AG20443 (cell line): ENCODE measurements at regions not wholly inside any gene's neighbourhood (a gene's known extent, or its start where the extent isn't known, plus 50 kb on each side); places are given as distances from the start of the nearest gene placed in this dataset.

Experiments
- DNase-seq: peaks from one replicate; pipeline ENCODE4 v3.0.0; 2012; ENCODE audit warnings: low spot score, mixed read lengths

DNA sequence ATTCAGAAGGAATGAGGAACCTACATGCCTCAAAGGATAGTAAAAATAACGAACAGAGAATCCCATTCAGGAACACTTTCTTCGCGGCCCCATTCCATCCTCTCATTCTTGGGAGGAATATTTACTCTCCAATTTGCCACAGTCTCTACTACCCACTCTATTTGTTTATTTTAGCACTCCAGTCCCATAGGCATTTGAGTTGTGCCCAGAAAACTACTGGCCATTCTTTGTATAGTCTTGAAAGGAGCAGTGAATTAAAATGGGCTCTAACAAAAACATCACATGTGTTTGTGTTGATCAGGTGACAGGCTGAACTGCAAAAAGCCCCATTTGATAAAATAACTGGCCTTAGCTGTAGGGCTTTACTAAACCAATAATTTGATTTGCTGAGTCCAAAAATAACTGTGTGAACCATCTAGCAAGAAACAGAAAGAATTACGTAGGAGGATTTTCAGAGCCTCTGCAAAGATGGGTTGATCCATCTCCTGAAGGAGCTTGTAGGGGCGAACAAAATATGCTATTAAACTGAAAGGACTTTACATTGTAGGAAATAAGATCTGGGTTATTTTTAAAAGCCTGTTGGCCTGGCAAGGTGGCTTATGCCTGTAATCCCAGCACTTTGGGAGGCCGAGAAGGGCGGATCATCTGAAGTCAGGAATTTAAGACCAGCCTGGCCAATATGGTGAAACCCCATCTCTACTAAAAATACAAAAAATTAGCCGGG lies 142.3 kb upstream of the CPNE8 start:
- no peak for DNase-seq

- DNase-seq, result no peak
These were observed 139.4 kb upstream of the CPNE8 start for GRCh38 chr12:39044754-39045153.

- no peak for DNase-seq
These were observed 138.0 kb upstream of the CPNE8 start for GRCh38 chr12:39043424-39043822.

GRCh38 chr12:39040275-39040674 lies 134.9 kb upstream of the CPNE8 start:
- DNase-seq, result no peak

- DNase-seq, result no peak
These were observed 131.7 kb upstream of the CPNE8 start for GRCh38 chr12:39037115-39037514.

DNA sequence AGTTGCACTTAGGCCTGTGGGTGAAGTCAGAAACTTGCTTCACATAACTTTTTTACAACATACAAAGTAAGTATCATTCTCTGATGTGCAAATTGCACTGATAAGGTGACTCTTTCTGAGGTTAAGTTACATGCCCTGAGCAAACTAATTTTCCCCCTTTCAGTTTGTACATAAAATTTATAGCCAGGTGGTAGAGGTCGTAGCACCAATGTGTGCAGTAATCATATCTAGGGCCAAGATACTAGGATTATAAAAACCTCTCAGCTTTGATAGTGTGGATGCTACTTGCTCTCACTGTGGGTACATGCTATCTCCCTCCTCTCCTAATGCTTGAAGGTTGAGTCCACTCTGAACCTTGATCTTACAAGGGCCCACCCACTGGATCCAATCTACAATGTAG lies 130.7 kb upstream of the CPNE8 start:
- no peak for DNase-seq

DNA sequence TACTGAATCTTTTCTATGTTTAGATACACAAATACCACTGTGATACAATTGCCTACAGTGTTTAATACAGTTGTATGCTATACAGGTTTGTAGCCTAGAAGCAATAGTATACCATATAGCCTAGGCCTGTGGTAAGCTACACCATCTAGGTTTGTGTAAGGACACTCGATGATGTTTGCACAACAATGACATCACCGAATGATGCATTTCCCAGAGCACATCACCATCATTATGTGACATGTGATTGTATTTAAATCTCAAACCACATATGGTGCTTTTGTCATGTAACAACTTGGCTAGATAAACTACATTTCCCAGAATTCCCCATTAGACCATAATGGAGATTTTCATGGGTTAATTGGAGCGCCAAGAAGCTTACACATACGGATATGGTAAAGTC lies 128.4 kb upstream of the CPNE8 start:
- DNase-seq, result no peak

DNA sequence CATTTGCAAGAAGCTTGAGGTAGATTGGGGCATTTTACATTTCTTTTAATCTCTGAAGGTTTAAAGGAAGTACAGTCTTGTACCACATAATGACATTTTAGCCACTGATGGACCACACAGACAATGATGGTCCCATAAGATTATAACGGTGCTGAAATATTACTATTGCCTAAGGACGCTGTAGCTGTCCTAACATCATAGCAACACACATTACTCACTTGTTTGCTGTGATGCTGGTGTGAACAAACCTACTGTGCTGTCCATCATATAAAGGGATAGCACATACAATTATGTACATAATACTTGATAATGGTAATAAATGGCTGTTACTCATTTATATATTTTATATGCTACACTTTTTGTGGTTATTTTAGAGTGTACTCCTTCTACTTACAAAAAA lies 127.1 kb upstream of the CPNE8 start:
- DNase-seq, result no peak

DNA sequence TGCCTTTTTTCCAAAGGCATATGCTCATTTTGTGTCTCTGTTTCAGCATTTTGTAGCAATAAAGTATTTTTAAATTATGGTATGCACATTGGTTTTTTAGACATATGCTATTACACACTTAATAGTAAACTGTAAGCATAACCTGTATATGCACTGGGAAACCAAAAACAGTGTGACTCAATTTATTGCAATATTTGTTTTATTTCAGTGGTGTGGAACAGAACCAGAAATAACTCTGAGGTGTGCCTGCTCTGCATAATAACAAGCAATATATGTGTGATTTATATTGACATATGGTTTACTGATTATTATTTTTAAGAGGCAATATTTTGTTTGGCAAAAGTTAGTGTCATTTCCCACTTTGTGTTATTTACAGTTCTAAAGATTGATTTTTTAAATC lies 126.6 kb upstream of the CPNE8 start:
- DNase-seq, result no peak

DNA sequence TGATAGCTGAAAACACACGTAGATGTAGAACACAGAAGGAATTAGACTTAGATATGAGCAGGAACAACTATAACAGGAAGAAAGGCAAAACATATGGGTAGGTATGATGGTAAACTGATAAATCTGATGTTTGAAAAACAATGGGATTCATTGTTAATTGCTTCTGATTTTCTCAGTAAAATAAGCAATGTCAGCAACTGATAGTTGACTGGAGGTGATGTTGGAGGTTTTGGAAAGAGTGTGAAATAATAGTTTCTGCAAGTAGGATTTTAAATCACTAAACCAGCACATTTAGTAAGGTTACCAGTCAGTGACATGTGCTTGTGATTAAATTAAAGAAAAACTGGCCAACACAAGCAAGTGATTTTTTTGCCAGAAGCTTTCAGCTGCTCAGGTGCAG lies 123.0 kb upstream of the CPNE8 start:
- no peak for DNase-seq

DNA sequence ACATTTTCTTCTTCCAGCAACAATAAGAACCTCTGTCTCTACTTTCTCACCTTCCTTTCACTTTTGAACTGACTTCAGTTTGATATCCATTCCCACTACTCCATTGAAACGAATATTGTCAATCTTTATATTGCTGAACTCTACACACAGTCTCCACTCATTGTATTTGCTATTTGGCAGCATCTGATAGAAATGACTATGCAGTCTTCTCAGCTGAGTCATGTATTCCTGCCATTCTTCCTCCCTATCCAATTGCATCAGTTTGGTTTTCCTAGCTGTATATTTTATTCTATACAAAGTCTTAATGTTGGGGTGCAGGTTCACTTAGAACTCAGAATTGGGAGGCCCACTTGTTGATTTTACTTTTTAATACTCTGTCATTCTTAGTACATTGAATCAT lies 107.5 kb upstream of the CPNE8 start:
- DNase-seq, result no peak

DNA sequence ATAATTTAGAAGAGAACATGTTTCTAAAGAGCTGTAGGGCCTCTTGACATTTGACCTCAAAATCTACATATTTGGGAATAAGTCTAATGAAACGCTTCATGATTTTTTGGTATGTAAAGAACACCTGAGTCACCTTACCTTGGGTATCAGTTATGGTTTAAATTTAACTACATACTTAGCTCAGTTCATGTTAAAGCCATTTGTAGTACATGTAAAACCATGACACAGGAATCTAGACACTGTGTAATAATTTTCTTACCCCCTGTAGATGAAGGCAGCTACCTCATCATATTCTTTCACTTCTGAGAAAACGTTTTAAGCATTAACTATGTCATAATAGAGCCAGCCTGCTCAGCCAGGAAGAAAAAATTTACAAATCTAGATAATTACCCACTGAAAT lies 105.8 kb upstream of the CPNE8 start:
- no peak for DNase-seq

- DNase-seq, result no peak
These were observed 105.0 kb upstream of the CPNE8 start for GRCh38 chr12:39010406-39010805.

DNA sequence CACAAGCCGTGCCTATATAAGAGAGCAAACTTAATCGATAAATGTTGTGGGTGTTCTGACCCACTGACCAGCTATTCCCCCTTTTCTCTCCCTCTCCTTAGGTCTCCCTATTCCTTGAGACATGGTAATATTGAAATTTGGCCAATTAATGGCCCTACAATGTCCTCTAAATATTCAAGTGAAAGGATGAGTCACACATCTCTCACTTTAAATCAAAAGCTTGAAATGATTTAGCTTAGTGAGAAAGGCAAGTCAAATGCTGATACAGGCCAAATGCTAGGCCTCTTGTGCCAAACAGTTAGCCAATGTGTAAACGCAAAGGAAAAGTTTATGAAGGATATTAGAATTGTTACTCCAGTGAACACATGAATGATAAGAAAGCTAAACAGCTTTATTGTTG lies 102.2 kb upstream of the CPNE8 start:
- DNase-seq, result no peak

- no peak for DNase-seq
These were observed 100.9 kb upstream of the CPNE8 start for GRCh38 chr12:39006286-39006685.

GRCh38 chr12:39005671-39006070 lies 100.3 kb upstream of the CPNE8 start:
- no peak for DNase-seq

DNA sequence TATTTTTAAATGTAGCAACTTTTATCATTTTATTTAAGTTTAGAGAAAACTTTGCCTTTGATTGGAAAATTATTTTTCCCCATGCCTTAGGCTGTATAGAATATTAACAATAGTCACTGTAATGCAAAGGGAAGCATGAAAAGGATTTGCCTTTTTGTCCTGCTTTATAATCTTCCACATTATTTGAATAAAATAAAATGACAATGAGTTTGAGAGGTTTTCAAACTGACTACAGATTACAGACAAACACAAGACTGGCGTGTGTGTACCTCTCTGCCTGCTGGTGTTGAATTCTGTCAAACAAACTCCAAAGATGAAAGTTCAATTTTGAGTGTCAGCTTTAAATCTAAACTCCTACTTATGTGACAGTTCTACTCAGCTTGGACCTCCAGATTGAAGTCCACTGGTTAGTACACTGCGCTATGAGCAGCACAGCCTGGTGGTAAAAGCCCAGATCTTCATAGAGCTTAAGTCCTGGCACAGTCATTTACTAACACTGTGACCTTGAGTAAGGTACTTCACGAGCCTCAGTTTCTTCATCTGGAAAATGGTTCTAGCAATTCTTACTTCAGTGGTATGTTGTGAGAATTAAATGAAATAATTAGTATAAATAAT lies 98.3 kb upstream of the CPNE8 start:
- no peak for DNase-seq

- no peak for DNase-seq
These were observed 95.0 kb upstream of the CPNE8 start for GRCh38 chr12:39000370-39000769.

GRCh38 chr12:38998887-38999482 lies 93.6 kb upstream of the CPNE8 start:
- DNase-seq, result no peak

GRCh38 chr12:38995249-38995648 lies 89.9 kb upstream of the CPNE8 start:
- DNase-seq, result no peak

DNA sequence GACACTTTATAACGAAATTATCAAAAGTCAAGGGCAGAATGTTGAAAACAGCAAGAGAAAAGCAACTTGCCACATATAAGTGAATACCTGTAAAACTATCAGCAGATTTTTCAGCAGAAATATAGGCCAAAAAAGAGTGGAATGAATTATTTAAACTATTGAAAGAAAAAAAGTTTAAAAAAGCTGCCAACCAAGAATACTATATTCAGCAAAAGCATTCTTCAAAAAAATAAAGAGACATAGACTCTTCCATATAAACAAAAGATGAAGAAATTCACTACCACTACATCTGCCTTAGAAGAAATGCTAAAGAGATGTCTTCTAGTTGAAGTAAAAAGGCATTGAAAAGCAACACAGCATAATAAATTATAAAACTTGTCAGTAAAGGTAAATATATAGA lies 80.6 kb upstream of the CPNE8 start:
- DNase-seq, result no peak

- DNase-seq, result no peak
These were observed 79.0 kb upstream of the CPNE8 start for GRCh38 chr12:38984388-38984787.

DNA sequence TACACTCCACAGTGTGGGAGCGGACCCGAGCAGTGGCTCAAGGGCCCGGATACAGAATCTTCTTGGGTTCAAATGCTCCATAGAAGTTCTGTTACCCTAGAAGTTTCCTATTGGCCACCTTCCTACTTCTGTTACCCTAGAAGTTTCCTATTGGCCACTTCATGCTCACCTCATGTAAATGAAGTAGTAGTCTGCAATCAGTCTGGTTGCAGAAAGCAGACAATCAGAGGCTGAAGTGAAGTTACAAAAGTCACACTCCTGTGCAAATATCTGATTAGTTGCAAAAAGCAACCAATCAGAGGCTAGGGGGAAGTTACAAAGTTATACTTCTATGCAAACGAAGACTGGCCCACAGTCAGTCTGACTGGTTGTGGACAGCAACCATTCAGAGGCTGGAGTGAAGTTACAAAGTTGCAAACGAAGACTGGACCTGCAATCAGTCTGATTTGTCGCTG lies 77.8 kb upstream of the CPNE8 start:
- no peak for DNase-seq

- no peak for DNase-seq
These were observed 71.7 kb upstream of the CPNE8 start for GRCh38 chr12:38977132-38977531.
